ENCODE measurements at regions not wholly inside any gene's neighbourhood (a gene's known extent, or its start where the extent isn't known, plus 50 kb on each side); places are given as distances from the start of the nearest gene placed in this dataset.

- H3K27me3 Mint-ChIP-seq (ENCODE audit: low read depth), result no peaks in the 10 kb centered on the region
- no peak overlapping the region for H3K4me3 Mint-ChIP-seq (ENCODE audit: unreplicated experiment)
- DNase-seq (ENCODE audit: low spot score), result no peak
- peaks cover 2% of the 10 kb centered on the region for H3K36me3 Mint-ChIP-seq (ENCODE audit: low read depth)
- H3K4me1 Mint-ChIP-seq (ENCODE audit: low read depth), result no peaks in the 10 kb centered on the region
- no peak for TF ChIP-seq CTCF (IDR thresholded peaks at IDR 0.05)
- H3K27ac Mint-ChIP-seq (ENCODE audit: unreplicated experiment), result no peak overlapping the region
- peaks cover 11% of the 10 kb centered on the region for H3K9me3 Mint-ChIP-seq (ENCODE audit: low read depth)
Measured at GRCh38 chr18:46356278-46357033, 252.3 kb downstream of the HAUS1 start.

- Mint-ChIP-seq H3K4me1 (ENCODE audit: low read depth) (no peaks in the 10 kb centered on the region), H3K4me3 (ENCODE audit: unreplicated experiment) (no peak overlapping the region), H3K27me3 (ENCODE audit: low read depth) (no peaks in the 10 kb centered on the region), H3K36me3 (ENCODE audit: low read depth) (peaks cover 2% of the 10 kb centered on the region), H3K27ac (ENCODE audit: unreplicated experiment) (no peak overlapping the region), H3K9me3 (ENCODE audit: low read depth) (peaks cover 11% of the 10 kb centered on the region)
- TF ChIP-seq CTCF (IDR thresholded peaks at IDR 0.05), result no peak
- no peak for DNase-seq (ENCODE audit: low spot score)
Measured at GRCh38 chr18:46360102-46360699, 256.0 kb downstream of the HAUS1 start.

GRCh38 chr18:46360866-46361265 lies 256.7 kb downstream of the HAUS1 start:
- no peak for DNase-seq (ENCODE audit: low spot score)
- no peak for TF ChIP-seq CTCF (IDR thresholded peaks at IDR 0.05)
- H3K4me3 Mint-ChIP-seq (ENCODE audit: unreplicated experiment), result no peak overlapping the region
- H3K4me1 Mint-ChIP-seq (ENCODE audit: low read depth), result no peaks in the 10 kb centered on the region
- H3K27ac Mint-ChIP-seq (ENCODE audit: unreplicated experiment), result no peak overlapping the region
- peaks cover 11% of the 10 kb centered on the region for H3K9me3 Mint-ChIP-seq (ENCODE audit: low read depth)
- no peaks in the 10 kb centered on the region for H3K27me3 Mint-ChIP-seq (ENCODE audit: low read depth)
- H3K36me3 Mint-ChIP-seq (ENCODE audit: low read depth), result peaks cover 2% of the 10 kb centered on the region

GRCh38 chr18:46362533-46362932 lies 258.3 kb downstream of the HAUS1 start:
- Mint-ChIP-seq H3K27me3 (ENCODE audit: low read depth) (no peaks in the 10 kb centered on the region), H3K36me3 (ENCODE audit: low read depth) (peaks cover 2% of the 10 kb centered on the region), H3K4me1 (ENCODE audit: low read depth) (no peaks in the 10 kb centered on the region), H3K9me3 (ENCODE audit: low read depth) (peaks cover 11% of the 10 kb centered on the region), H3K4me3 (ENCODE audit: unreplicated experiment) (no peak overlapping the region), H3K27ac (ENCODE audit: unreplicated experiment) (no peak overlapping the region)
- no peak for TF ChIP-seq CTCF (IDR thresholded peaks at IDR 0.05)
- no peak for DNase-seq (ENCODE audit: low spot score)

GRCh38 chr18:46364048-46364447 lies 259.9 kb downstream of the HAUS1 start:
- Mint-ChIP-seq H3K9me3 (ENCODE audit: low read depth) (peaks cover 10% of the 10 kb centered on the region), H3K4me3 (ENCODE audit: unreplicated experiment) (no peak overlapping the region), H3K36me3 (ENCODE audit: low read depth) (no peaks in the 10 kb centered on the region), H3K4me1 (ENCODE audit: low read depth) (no peaks in the 10 kb centered on the region), H3K27ac (ENCODE audit: unreplicated experiment) (no peak overlapping the region), H3K27me3 (ENCODE audit: low read depth) (no peaks in the 10 kb centered on the region)
- DNase-seq (ENCODE audit: low spot score), result no peak
- TF ChIP-seq CTCF (IDR thresholded peaks at IDR 0.05), result no peak

Data from chondrocyte (in vitro differentiated cells).